Activated CD4-positive, alpha-beta T cell treated with anti-CD3 and anti-CD28 coated beads, Interleukin-2, amount 50 U/mL, for 16 hours (primary cell): ENCODE measurements at regions not wholly inside any gene's neighbourhood (a gene's known extent, or its start where the extent isn't known, plus 50 kb on each side); places are given as distances from the start of the nearest gene placed in this dataset.

ENCODE experiments used
- DNase-seq: peaks from one replicate; pipeline ENCODE4 v3.0.0-alpha.2; 2020

DNA sequence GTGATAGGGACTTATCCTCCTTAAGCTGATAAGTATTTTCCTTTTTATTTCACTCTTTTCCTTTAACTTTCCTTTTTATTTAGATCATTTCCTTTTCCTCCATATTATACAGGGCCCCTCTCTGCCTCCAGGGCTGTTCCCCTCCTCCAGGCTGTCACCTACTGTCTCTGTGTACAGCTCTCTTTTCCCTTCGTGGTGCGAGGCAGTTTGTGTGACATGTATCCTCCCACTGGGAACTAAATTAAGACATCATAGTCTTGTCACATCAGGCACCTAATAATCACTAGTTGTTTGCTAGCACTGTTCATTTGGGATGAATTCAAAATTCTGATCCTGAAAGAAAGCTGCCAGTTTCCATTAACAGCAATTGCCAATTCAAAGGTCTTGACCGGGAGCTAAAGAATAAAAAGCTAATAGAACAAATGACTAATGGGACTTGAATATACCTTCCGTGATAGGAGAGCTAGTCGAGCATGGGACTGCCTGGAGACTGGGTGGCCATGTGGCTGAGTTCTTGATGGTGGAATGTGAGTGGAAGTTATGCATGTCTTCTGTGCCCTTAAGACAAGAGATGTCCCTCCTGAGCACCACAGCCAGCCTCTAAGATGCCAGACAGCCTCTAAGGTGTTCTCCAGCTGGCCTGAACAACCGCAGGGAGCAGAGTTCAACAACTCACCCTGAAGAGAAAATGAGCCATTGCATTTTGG lies 77.7 kb upstream of the LRRC55 start:
- no peak for DNase-seq

DNA sequence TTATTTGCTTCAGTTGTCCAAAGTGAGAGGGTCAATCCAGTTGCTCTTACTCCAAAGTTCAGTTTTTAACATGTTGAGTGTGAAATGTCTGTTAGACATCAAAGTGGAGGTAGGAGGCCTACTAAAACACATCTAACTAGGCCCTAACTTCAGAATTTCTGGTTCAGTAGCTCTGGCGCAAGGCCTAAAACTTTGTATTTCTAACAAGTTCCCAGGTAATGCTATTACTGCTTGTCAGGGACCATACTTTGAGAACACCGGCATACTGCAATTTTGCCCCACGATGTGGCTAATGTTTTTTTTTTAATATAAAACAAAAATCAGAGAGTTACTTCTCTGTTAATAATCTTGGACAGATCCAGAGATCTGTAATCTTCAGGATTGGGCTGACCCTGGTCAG lies 72.4 kb upstream of the LRRC55 start:
- no peak for DNase-seq

DNA sequence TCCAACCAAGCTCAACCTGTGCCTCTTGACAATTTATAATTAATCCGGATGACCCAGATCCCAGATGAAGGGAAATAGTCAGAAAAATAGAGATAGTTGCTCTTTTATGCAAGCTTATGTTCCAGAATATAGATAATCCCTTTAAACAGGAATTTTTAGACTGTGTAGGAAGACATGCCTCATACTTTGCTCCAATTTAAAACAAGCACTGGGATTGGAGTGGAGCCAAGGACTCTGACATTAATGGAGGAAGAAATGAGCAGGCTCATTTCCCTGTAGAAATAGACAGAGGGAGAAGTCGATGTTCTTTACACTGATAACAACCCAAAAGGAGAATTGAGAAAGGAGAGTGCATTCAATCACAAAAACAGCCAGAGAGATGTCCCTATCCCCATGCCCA lies 70.1 kb upstream of the LRRC55 start:
- no peak for DNase-seq

DNA sequence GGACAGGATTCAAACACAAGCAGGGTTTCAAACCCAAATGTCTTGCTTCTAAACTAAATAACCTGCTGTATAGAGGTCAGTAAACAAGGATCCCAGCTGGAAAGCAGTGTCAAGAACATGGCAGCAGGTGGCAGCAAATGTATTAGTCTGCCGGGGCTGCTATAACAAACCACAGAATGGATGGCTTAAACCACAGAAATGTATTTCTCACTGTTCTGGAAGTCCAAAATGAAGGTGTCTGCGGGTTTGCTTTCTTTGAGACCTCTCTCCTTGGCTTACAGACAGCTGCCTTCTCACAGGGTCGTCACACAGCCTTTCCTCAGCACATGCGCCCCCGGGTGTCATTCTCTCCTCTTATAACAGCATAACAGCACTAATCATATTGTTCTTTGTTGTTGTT lies 65.1 kb upstream of the LRRC55 start:
- DNase-seq: peak; percentile 25

DNA sequence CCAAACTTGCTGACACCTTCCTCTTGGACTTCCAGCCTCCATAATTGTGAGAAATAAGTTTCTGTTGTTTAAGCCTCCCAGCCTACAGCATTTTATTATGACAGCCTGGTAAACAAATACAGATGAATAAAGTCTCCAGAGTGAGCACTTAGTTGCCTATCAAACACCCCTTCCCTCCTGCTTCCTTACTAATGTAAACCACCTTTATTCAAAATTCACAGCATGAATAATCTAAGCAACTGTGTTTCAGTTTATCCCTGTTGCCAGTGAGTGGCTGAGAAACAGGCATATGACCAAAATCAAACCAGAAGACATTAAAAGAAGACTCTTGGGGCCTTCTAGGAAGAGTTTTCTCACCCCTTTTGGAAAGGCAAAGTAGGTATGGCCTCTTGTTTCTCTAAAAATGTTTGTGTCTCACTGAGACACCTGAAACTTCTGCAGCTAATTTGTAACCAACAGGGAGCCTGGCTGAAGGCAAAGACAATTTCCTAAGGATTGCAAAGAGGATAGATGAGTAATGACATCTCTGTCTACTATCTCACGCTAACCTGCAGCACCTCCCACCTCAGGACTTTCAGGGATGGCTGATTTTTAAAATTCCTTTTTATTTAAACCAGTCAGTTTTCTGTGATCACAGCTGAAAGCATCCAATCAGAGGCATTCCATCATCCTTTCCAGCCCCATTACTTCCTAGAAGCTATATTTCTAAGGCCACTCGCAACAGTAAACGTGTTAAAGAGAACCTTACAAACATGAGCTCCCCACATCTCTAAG lies 61.4 kb upstream of the LRRC55 start:
- DNase-seq: no peak

DNA sequence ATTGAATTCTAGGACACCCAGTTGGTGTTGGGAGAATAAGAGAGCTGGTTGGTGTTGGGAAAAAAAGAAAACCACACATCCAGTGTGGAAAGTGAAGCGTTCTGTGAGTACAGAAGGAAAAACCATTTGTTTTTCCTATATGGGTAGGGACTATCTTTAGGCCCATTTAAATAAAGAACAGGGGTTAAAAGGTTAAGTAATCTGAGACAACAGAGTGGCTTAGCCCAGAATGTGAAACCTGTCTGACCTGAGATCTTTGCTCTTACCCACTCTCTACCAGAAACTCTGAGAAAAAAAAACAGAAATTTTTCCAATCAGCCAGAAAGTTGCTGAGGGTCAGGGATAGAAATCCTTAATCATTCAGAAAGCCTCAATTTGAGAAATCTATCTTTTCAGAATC lies 59.8 kb upstream of the LRRC55 start:
- DNase-seq: no peak

DNA sequence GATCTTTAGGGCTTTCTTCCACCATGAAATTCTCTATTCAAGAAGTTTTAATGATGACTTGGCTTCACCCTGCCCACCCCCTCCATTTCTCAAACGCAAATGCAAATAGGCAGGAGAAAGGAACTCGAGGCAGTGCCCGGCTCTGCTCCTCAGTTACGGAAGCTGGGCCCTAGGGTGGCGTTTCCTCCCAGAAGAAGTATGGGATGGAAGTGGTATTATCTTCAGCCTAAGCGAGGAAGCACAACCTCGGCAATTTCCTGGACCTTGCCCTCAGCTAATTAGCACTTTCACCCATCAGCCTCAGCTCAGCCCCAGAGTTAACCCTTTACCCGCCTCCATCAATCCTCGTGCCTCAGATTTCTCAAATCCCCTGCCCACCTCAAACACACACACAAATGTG lies 58.2 kb upstream of the LRRC55 start:
- DNase-seq: no peak

DNA sequence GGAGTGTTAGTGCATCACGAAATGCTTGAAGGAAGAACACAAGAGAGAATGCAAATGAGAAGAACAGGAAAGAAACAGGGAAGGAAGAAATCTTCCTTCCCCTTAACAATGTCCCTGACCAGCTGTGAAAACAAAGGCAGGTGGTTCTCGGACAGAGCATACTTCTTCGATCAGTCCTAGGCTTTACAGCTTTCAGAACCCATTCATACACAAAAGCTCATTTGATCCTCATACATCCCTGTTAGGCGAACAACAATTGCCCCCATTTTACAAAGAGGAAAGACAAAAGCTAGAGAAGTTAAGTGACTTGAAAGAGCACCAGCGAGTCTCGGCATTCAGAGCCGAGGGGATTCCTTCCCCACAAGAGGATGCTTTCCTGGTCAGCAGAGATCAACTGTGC lies 57.2 kb upstream of the LRRC55 start:
- DNase-seq: no peak

DNA sequence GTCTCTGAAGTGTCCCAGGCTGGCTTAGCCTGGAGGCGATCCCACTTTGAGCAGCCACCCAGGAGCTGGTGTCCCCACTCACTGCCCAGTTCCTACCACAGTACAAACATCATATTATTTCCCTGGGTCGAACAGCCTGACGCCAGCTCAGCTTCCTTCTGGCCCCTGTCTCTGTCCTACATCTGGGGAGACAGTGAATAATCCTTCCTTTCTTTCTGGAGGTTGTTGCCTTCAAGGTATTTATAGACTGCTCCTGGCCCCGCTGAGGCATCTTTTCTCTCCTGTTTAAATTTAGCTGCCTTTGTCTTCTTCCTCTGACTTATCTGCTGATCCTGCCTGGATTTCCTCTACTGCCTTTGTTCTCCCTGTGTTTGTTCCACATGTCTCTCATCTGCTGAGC lies 56.8 kb upstream of the LRRC55 start:
- DNase-seq: no peak

DNA sequence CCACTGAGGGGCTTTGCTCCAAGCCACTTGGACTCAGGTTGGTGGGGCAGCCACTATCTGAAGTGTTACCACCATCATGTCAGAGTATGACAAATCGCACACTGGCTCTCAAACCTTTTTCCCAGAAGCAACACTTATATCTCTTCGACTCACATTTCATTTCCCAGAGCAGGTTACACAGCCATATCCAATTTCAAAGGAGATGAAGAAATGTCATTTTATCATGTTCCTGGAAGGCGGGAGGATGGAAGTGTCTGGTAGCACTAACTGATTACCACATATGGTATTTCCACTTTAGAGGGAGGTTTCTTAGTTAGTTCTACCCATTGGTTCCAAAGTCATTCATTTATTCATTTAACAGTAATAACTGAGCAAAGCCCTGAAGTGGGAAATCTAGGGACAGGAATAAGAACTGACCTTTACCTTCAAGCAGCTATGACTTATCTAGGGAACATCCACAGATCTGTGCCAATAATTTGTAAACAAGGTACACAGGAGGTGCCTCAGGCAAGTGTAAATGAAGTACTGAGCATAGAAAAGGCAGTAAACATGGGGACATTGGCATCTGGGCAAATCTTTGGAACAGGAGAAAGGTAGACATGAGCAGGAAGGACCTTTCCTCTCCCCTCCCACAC lies 54.9 kb upstream of the LRRC55 start:
- DNase-seq: no peak

DNA sequence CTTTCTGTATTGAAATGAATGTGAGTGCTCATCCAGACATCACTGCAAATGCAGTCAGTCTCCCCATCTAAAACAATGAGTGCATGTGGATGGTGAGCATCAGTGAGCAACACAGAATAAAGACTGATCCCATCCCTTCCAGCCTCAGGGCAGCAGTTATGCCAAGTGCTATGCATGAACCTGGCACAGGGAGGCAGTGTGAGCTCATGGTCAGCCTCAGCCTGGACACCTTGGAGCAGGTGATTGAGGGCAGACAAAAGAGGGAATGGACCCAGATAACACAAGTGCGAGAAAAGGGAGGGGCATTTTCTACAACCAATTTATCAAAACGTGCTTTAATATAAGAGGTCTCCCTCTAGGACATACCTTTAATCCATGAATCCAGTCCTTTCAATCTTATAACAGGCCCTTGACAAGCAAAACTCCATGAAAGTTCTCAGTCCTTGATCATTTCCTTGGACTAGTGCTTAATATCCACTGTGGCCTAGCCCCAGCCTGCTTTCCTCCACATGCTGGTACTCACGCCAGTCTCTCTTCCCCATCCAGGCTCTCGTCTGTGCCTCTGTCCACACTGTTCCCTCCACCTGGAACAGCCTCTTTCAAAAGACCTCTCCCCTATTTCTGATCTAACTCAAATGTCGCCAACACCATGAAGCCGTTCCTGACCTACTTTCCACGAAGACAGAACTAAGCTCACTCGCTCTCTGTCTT lies 50.5 kb upstream of the LRRC55 start:
- DNase-seq: no peak
